ENCODE measurements at regions not wholly inside any gene's neighbourhood (a gene's known extent, or its start where the extent isn't known, plus 50 kb on each side); places are given as distances from the start of the nearest gene placed in this dataset.

- intact Hi-C loops (cut with DNase I), result no loop called here
Measured at GRCh38 chr16:80318107-80318506, 222.7 kb upstream of the DYNLRB2 start.

GRCh38 chr16:80317599-80318037, 223.2 kb upstream of the DYNLRB2 start:
- no peak for DNase-seq (ENCODE audit: low spot score)
- intact Hi-C loops (cut with DNase I), result no loop called here

More at GRCh38 chr16:80318107-80318506, 222.7 kb upstream of the DYNLRB2 start:
- no peak for DNase-seq (ENCODE audit: low spot score)

GRCh38 chr16:80317116-80317515, 223.7 kb upstream of the DYNLRB2 start:
- intact Hi-C loops (cut with DNase I), result no loop called here
- DNase-seq (ENCODE audit: low spot score), result no peak

DNA sequence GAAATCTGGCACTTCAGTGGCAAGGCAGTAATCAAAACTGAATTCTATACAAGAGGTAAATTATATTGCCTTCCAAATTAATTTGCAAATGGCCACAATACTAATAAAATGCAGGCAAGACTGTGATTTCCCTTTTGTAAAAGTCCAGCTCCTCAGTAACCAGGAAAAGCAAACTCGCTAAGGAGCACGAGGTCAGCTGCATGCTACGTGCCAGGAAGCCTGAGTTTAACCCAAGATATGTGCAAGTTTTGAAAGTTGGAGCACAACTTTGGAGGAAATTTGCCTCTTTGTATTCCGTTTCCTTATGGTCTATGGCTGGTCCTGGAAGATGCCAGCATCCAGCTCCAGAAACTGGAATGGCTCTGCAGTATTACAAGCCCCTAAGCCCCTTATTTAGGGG, 226.8 kb upstream of the DYNLRB2 start:
- intact Hi-C loops (cut with DNase I), result no loop called here
- DNase-seq (ENCODE audit: low spot score), result no peak

GRCh38 chr16:80309178-80309577, 231.6 kb upstream of the DYNLRB2 start:
- no peak for DNase-seq (ENCODE audit: low spot score)
- intact Hi-C loops (cut with DNase I), result no loop called here

GRCh38 chr16:80305410-80305809, 235.4 kb upstream of the DYNLRB2 start:
- DNase-seq (ENCODE audit: low spot score), result no peak
- intact Hi-C loops (cut with DNase I), result no loop called here

GRCh38 chr16:80303691-80304090, 237.1 kb upstream of the DYNLRB2 start:
- DNase-seq (ENCODE audit: low spot score), result no peak
- intact Hi-C loops (cut with DNase I), result no loop called here

DNA sequence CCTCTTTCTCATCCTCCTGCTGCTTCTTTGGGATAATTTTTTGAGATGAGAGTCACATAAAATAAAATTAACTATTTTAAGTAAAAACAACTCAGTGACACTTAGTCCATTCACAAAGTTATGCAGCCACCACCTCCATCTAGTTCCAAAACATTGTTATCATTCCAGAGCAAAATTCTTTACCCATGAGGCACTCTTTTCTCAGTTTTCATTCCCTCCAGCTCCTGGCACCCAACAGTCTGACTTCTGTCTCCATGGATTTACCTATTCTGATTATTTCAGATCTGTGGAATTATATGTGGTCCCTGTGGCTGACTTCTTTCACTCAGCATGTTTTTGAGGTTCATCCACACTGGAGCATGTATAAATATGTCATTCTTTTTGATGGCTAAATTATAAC, 239.9 kb upstream of the DYNLRB2 start:
- intact Hi-C loops (cut with DNase I), result no loop called here

DNA sequence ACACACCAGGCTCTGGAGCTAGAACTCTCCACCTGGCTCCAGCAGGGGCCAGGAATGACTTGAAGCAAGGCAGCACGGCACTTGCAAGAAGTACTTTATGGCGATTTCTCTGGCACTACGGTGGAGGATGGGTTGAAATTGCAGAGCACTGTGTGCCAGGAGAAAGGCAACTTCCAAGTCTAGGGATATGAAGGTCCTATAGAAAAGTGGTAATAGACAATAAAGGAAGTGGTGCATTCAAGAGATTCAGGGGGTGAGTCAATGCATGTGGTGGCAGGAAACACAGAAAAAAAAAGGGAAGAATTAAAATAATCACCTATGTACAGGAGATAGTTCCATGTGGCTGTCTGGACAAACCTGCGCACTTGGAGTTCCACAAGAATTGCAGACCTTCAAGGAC, 240.3 kb upstream of the DYNLRB2 start:
- DNase-seq (ENCODE audit: low spot score), result no peak
- intact Hi-C loops (cut with DNase I), result no loop called here

More for the DNA sequence above, 239.9 kb upstream of the DYNLRB2 start:
- DNase-seq (ENCODE audit: low spot score), result no peak

DNA sequence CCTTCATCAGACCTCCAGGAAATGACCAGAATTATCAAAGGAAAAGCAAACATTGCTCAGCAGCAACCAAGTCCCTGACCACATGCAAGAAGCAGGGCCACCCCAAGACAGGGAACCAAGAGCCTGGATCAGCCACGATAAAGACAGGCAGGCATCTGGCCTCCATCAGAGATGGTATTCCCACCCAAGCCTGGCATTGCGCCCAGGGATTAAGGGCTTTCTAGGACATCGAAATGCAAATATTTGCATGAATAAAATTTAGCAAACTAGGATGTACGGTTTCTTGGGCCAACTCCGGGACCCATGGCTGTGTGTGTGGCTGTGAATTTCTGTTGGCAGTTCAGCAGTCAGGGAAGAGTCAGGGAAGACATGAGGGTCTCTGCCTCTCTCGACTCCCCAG, 241.4 kb upstream of the DYNLRB2 start:
- no peak for DNase-seq (ENCODE audit: low spot score)
- intact Hi-C loops (cut with DNase I), result no loop called here

DNA sequence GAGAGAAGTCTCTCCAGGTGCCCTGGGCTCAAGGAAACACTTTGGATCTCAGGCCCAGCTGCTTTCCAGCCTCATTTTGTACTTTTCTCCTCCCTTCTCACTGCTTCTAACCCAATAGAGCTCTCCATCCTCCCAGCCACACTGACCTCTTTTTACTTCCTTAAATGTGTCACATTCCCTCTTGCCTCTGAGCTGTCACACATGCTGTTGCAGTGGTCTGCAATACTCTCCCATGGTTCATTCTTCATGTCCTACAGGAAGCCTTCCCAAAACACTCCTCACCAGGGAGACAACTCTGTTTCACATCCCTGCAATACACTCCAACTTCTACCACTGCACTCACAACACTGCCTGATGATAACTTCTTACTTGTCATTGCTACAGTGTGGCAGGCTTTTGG, 242.1 kb upstream of the DYNLRB2 start:
- DNase-seq (ENCODE audit: low spot score), result no peak
- intact Hi-C loops (cut with DNase I), result no loop called here

GRCh38 chr16:80296034-80296433, 244.8 kb upstream of the DYNLRB2 start:
- intact Hi-C loops (cut with DNase I), result no loop called here
- no peak for DNase-seq (ENCODE audit: low spot score)

GRCh38 chr16:80294172-80294571, 246.6 kb upstream of the DYNLRB2 start:
- intact Hi-C loops (cut with DNase I), result no loop called here
- no peak for DNase-seq (ENCODE audit: low spot score)

GRCh38 chr16:80288616-80289015, 252.2 kb upstream of the DYNLRB2 start:
- intact Hi-C loops (cut with DNase I), result no loop called here
- no peak for DNase-seq (ENCODE audit: low spot score)

DNA sequence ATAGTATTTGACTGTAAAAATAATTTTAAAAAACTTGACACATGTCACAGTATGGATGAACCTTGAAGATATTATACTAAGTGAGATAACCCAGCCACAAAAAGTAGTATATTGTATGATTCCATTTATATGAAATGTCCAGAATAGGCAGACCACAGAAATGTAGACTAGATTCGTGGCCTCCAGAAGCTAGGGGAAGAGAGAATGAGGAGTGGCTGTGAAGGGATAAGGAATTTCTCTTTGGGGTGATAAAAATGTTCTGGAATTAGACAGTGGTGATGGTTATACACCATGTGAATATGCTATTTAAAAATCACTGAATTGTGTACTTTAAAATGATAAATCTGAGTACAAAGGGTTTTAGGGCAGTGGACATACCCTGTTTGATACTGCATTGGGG, 253.1 kb upstream of the DYNLRB2 start:
- no peak for DNase-seq (ENCODE audit: low spot score)
- intact Hi-C loops (cut with DNase I), result no loop called here

DNA sequence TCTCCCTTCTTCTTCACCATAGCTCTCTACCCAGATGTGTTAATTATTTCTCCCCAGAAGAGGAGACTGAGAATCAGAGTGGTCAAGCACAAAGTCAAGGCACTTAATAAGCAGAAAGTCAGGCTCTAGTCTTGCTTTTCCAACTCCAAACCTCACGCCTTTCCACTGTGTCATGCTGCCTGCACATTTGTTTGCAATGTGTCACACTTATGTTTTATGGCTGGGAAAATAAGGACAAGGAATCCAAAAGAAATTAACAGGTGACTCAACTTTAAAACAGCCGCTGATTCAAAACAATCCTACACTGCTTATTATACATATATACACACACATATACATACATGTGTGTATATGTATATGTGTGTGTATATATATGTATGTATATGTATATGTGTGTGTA, 255.7 kb upstream of the DYNLRB2 start:
- intact Hi-C loops (cut with DNase I), result no loop called here
- DNase-seq (ENCODE audit: low spot score), result no peak

DNA sequence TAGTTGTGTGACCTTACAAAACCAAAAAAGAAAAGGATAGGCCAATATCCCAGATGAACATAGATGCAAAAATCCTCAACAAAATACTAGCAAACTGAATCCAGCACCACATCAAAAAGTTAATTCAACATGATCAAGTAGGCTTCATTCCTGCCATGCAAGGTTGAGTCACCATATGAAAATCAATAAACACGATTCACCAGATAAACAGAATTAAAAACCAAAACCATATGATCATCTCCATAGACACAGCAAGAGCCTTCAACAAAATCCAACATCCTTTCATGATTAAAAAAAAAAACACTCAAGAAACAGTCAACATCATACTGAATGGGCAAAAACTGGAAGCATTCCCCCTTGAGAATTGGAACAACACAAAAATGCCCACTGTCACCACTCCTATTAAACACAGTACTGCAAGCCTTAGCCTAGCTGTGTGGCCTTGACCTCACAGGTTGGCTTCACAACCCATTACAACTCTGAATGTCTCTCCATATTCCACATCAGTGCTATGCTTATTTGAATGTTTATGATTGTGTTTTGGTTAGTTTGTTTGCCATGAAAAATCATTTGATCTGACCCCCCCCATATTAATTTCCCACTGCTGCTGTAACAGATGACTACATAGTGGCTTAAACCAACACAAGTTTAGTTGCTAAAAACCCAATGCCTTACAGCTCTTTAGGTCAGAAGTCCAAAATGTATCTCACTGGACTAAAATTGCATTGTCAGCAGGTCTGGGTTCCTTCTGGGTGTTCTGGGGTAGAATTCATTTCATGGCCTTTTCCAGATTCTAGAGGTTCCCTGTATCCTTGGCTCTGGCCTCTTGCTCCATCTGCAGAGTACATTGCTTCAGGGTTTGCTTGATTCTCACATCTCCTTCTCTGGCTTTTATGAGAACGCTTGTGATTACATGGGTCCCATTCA, 257.1 kb upstream of the DYNLRB2 start:
- intact Hi-C loops (cut with DNase I), result no loop called here
- DNase-seq (ENCODE audit: low spot score), result no peak

DNA sequence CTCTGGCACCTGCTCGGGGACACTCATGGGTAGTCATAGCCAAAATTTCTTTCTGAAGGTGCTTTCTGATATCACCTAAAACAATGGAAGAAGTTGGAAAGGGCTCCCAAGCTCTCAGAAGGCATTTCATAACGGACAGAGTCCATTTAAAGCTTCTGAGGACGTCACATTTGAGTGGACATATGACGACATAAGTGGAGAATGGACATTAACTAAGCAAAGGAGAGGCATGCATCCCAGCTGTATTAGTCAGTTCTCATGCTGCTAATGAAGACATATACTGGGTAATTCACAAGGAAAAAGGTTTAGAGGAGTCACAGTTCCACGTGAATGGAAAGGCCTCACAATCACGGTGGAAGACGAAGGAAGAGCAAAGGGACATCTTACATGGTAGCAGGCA, 260.2 kb upstream of the DYNLRB2 start:
- intact Hi-C loops (cut with DNase I), result no loop called here
- no peak for DNase-seq (ENCODE audit: low spot score)

DNA sequence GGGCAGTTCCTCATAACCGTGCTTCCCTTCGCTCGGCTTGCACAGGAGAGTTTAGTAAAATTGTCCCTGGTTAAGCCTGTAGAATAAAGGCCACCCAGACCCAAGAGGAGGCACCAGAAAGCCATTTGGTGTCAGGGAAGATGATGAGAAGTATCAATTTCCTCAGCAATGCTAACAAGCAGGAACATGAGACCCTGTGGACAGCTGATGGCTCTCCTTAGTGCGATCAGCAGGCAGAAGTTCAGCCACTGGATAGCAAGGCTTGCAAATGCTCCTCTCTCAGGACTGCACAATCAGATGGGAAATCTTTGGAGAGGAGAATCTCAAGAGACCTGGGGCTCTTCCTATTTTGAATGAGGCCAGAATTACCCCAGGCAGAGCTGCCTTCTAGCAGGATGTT, 261.1 kb upstream of the DYNLRB2 start:
- intact Hi-C loops (cut with DNase I), result no loop called here
- no peak for DNase-seq (ENCODE audit: low spot score)

DNA sequence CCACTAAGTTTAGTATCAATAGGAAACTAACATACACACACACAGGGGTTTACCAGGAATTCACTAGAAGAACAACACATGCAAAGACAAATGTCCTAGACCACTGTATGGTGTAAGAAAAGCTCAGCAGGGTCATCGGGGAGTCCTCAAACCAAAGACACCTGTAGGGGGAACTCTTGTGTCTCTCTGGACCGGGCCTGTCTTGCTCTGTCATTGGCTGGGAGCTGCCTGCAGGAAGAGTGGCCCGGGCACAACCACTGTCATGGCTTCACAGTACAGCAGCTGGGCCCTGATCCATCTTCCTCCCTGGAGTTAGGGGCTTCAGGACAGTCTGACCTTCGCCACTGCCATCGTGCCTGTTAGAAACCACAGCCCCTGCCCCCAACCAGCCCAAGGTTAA, 263.6 kb upstream of the DYNLRB2 start:
- intact Hi-C loops (cut with DNase I), result no loop called here
- DNase-seq (ENCODE audit: low spot score), result no peak

DNA sequence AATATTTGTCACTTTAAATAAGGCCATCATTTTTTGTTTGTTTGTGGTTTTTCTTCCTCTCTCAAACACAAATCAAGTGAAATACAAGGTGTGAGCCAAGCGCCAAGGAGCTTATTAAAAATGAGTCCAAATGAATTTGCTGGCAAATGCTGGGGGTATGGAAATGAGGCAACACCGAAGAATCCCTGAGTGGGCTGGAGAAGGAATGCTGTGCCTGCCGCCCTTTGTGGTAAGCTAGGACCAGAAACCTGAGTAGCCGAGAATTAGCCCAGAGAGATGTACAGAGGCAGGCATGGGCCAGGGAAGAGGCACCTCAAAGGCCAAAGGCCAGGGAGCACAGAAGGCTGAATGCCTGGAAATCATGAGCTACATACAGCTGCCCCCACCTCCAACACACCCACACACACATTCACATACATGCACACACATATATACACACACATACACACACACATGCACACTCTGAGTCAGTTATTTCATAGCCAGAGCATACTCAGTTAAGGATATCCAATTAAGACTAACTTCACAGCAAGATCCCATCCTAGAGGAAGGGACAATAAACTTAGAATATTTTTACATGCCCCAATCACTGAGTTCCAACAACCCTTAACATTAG, 266.1 kb upstream of the DYNLRB2 start:
- no peak for DNase-seq (ENCODE audit: low spot score)
- intact Hi-C loops (cut with DNase I), result no loop called here

Measured in cardiac septum (tissue), 1 donor.